Fibroblast of lung (primary cell): ENCODE measurements at regions not wholly inside any gene's neighbourhood (a gene's known extent, or its start where the extent isn't known, plus 50 kb on each side); places are given as distances from the start of the nearest gene placed in this dataset.

Experiments
- DNase-seq, 2 donors: peaks; one replicate each; pipeline versions ENCODE4 v3.0.0 to v3.0.0-alpha.2; 2010; ENCODE audit warnings: low read depth in 2 of 2
- H2AFZ ChIP-seq: 2 replicates; pipeline ENCODE4 v1.5.1; 2012; ENCODE audit warnings: low read length, control low read depth, inconsistent platforms
- H3K27ac ChIP-seq: 2 replicates; pipeline ENCODE4 v1.5.1; 2011; ENCODE audit warnings: low read length, control low read depth; ENCODE audit not compliant: insufficient read depth
- H3K27me3 ChIP-seq: 2 replicates; pipeline ENCODE4 v1.5.1; 2011; ENCODE audit warnings: mild to moderate bottlenecking, low read length; ENCODE audit not compliant: control insufficient read depth, insufficient read depth
- H3K36me3 ChIP-seq: 2 replicates; pipeline ENCODE4 v1.5.1; 2011; ENCODE audit warnings: low read length; ENCODE audit not compliant: control insufficient read depth, insufficient read depth
- H3K4me1 ChIP-seq: 2 replicates; pipeline ENCODE4 v1.5.1; 2011; ENCODE audit warnings: low read length; ENCODE audit not compliant: control insufficient read depth, insufficient read depth; ENCODE audit errors: extremely low read depth
- H3K4me2 ChIP-seq: 2 replicates; pipeline ENCODE4 v1.5.1; 2011; ENCODE audit warnings: low read length, control low read depth; ENCODE audit not compliant: insufficient read depth; ENCODE audit errors: extremely low read depth
- H3K4me3 ChIP-seq, 4 experiments: fragments of 200-600 bp in 1 of 4; sonication (generic) in 1 of 4; replicated peaks in 1 of 4; 2 replicates each; pipeline ENCODE4 v1.5.1; 2011 to 2016; ENCODE audit warnings: low read length in 4 of 4, low read depth in 3 of 4, mild to moderate bottlenecking in 3 of 4, control low read depth in 2 of 4, inconsistent platforms in 1 of 4, mixed read lengths in 1 of 4; ENCODE audit not compliant: insufficient read depth in 1 of 4; ENCODE audit errors: control extremely low read depth in 1 of 4
- H3K79me2 ChIP-seq: 2 replicates; pipeline ENCODE4 v1.5.1; 2012; ENCODE audit warnings: mild to moderate bottlenecking, low read length, inconsistent platforms; ENCODE audit not compliant: control insufficient read depth, insufficient read depth
- H3K9ac ChIP-seq: 2 replicates; pipeline ENCODE4 v1.5.1; 2011; ENCODE audit warnings: mild to moderate bottlenecking, low read length, control low read depth; ENCODE audit not compliant: insufficient read depth
- H3K9me3 ChIP-seq: 2 replicates; pipeline ENCODE4 v1.5.1; 2012; ENCODE audit warnings: low read depth, low read length; ENCODE audit not compliant: control insufficient read depth, insufficient read depth
- H4K20me1 ChIP-seq: 2 replicates; pipeline ENCODE4 v1.5.1; 2011; ENCODE audit warnings: low read length; ENCODE audit not compliant: control insufficient read depth, insufficient read depth; ENCODE audit errors: extremely low read depth
- CTCF ChIP-seq, 2 donors: IDR thresholded peaks in 1 of 2; conservative IDR thresholded peaks in 1 of 2; 1 replicate in 1 of 2; 2 replicates in 1 of 2; pipeline ENCODE4 v1.5.1; 2011 to 2012; ENCODE audit warnings: low read length in 2 of 2, control low read depth in 1 of 2, inconsistent platforms in 1 of 2, low read depth in 1 of 2, mild to moderate bottlenecking in 1 of 2
- EZH2 ChIP-seq: IDR thresholded peaks from 2 replicates; pipeline ENCODE4 v1.5.1; 2012; ENCODE audit warnings: low read length, control low read depth, mild to moderate bottlenecking; ENCODE audit errors: missing control alignments

GRCh38 chr7:123060446-123060845, 64.9 kb upstream of the TAS2R16 start:
- no peak for TF ChIP-seq CTCF (conservative IDR thresholded peaks at IDR 0.05 in 1 of 2, IDR thresholded peaks at IDR 0.05 in 1 of 2; ENCODE audit: low read depth in 1 of 2, low read length in 2 of 2)
- H3K4me1 ChIP-seq = no peaks in the 10 kb centered on the region
- H4K20me1 ChIP-seq = no peaks in the 10 kb centered on the region
- DNase-seq = no peak
- no peak overlapping the region for H3K4me3 ChIP-seq
- no peaks in the 10 kb centered on the region for H3K36me3 ChIP-seq
- H2AFZ ChIP-seq = no peak overlapping the region
- no peaks in the 10 kb centered on the region for H3K27me3 ChIP-seq
- no peaks in the 10 kb centered on the region for H3K79me2 ChIP-seq
- no peak overlapping the region for H3K4me2 ChIP-seq
- no peaks in the 10 kb centered on the region for H3K9me3 ChIP-seq
- H3K9ac ChIP-seq = no peak overlapping the region
- no peak overlapping the region for H3K27ac ChIP-seq

GRCh38 chr7:123057911-123058310, 62.4 kb upstream of the TAS2R16 start:
- no peak overlapping the region for H3K4me3 ChIP-seq

GRCh38 chr7:123054357-123055133, 59.0 kb upstream of the TAS2R16 start:
- no peaks in the 10 kb centered on the region for H4K20me1 ChIP-seq
- no peak overlapping the region for H3K4me3 ChIP-seq
- no peaks in the 10 kb centered on the region for H3K79me2 ChIP-seq
- TF ChIP-seq EZH2 = no peak
- no peak for TF ChIP-seq CTCF (conservative IDR thresholded peaks at IDR 0.05 in 1 of 2, IDR thresholded peaks at IDR 0.05 in 1 of 2; ENCODE audit: low read depth in 1 of 2, low read length in 2 of 2)
- H3K36me3 ChIP-seq = no peaks in the 10 kb centered on the region
- H3K27ac ChIP-seq = no peak overlapping the region
- no peaks in the 10 kb centered on the region for H3K4me1 ChIP-seq
- H3K4me2 ChIP-seq = no peak overlapping the region
- no peak overlapping the region for H2AFZ ChIP-seq
- no peak for DNase-seq
- no peaks in the 10 kb centered on the region for H3K9me3 ChIP-seq
- H3K9ac ChIP-seq = no peak overlapping the region
- H3K27me3 ChIP-seq = no peaks in the 10 kb centered on the region

More at GRCh38 chr7:123057911-123058310, 62.4 kb upstream of the TAS2R16 start:
- H3K36me3 ChIP-seq = no peaks in the 10 kb centered on the region
- TF ChIP-seq EZH2 (no peak), CTCF (conservative IDR thresholded peaks at IDR 0.05 in 1 of 2, IDR thresholded peaks at IDR 0.05 in 1 of 2; ENCODE audit: low read depth in 1 of 2, low read length in 2 of 2) (no peak)
- no peaks in the 10 kb centered on the region for H4K20me1 ChIP-seq
- H3K4me1 ChIP-seq = no peaks in the 10 kb centered on the region
- no peak overlapping the region for H3K9ac ChIP-seq
- H3K27me3 ChIP-seq = no peaks in the 10 kb centered on the region
- no peak overlapping the region for H2AFZ ChIP-seq
- H3K9me3 ChIP-seq = no peaks in the 10 kb centered on the region
- no peaks in the 10 kb centered on the region for H3K79me2 ChIP-seq
- DNase-seq = no peak
- no peak overlapping the region for H3K4me2 ChIP-seq
- H3K27ac ChIP-seq = no peak overlapping the region
